ENCODE measurements at regions not wholly inside any gene's neighbourhood (a gene's known extent, or its start where the extent isn't known, plus 50 kb on each side); places are given as distances from the start of the nearest gene placed in this dataset.

- Histone ChIP-seq H2BK15ac (ENCODE audit: low read length) (no peak overlapping the region), H3K27ac (replicated peaks; ENCODE audit: low read length) (no peak overlapping the region), H3K4me1 (ENCODE audit: control insufficient read depth in 2 of 2, insufficient read depth in 1 of 2, low read depth in 1 of 2, low read length in 2 of 2) (no peaks in the 10 kb centered on the region), H3K27me3 (ENCODE audit: control insufficient read depth in 3 of 3, insufficient read depth in 3 of 3, low read depth in 1 of 3, low read length in 3 of 3) (no peaks in the 10 kb centered on the region), H3K36me3 (replicated peaks in 1 of 2; ENCODE audit: control insufficient read depth in 2 of 2, insufficient read depth in 2 of 2, low read length in 2 of 2) (no peaks in the 10 kb centered on the region), H3K79me1 (ENCODE audit: low read depth, low read length) (no peaks in the 10 kb centered on the region), H4K8ac (ENCODE audit: low read depth, low read length) (no peak overlapping the region), H2BK5ac (ENCODE audit: low read length) (no peak overlapping the region), H2AFZ (ENCODE audit: low read length) (no peak overlapping the region), H3K18ac (ENCODE audit: low read length) (no peak overlapping the region), H3K14ac (ENCODE audit: low read length) (no peak overlapping the region), H4K91ac (ENCODE audit: low read depth, low read length, poor library complexity) (no peak overlapping the region), H3K9me3 (replicated peaks in 1 of 2; ENCODE audit: control insufficient read depth in 2 of 2, insufficient read depth in 1 of 2, low read depth in 1 of 2, low read length in 2 of 2) (peaks cover 0 to 5% of the 10 kb centered on the region in 2 donors), H2BK12ac (ENCODE audit: low read length) (no peak overlapping the region), H3K4me3 (ENCODE audit: low read length in 2 of 2) (no peak overlapping the region), H3K23ac (ENCODE audit: low read depth, low read length, poor library complexity) (no peak overlapping the region), H2BK120ac (ENCODE audit: low read depth, low read length) (no peak overlapping the region), H3K9ac (ENCODE audit: low read depth, low read length, poor library complexity) (no peak overlapping the region), H2AK5ac (ENCODE audit: low read depth, low read length) (no peak overlapping the region), H3K4me2 (ENCODE audit: insufficient read depth, low read length, poor library complexity, severe bottlenecking) (no peak overlapping the region), H3K4ac (ENCODE audit: low read length) (no peak overlapping the region)
- no CpG with 5 or more reads among the region's 5 CpGs for WGBS, 2 donors (ENCODE audit: extremely low coverage in 2 of 2, insufficient read length in 2 of 2, insufficient replicate concordance in 1 of 2)
- DNase-seq (ENCODE audit: low spot score), result no peak
Observed at GRCh38 chr9:87128844-87129493, 181.7 kb upstream of the GAS1 start.

GRCh38 chr9:87135074-87135473 is 187.8 kb upstream of the GAS1 start:
- Histone ChIP-seq H2BK5ac (ENCODE audit: low read length) (no peak overlapping the region), H3K79me1 (ENCODE audit: low read depth, low read length) (no peaks in the 10 kb centered on the region), H3K18ac (ENCODE audit: low read length) (no peak overlapping the region), H2AFZ (ENCODE audit: low read length) (no peak overlapping the region), H3K4ac (ENCODE audit: low read length) (no peak overlapping the region), H3K23ac (ENCODE audit: low read depth, low read length, poor library complexity) (no peak overlapping the region), H2AK5ac (ENCODE audit: low read depth, low read length) (no peak overlapping the region), H2BK12ac (ENCODE audit: low read length) (no peak overlapping the region), H3K4me1 (ENCODE audit: control insufficient read depth in 2 of 2, insufficient read depth in 1 of 2, low read depth in 1 of 2, low read length in 2 of 2) (peaks cover 0 to 4% of the 10 kb centered on the region in 2 donors), H4K91ac (ENCODE audit: low read depth, low read length, poor library complexity) (no peak overlapping the region), H3K4me3 (ENCODE audit: low read length in 2 of 2) (no peak overlapping the region), H3K36me3 (replicated peaks in 1 of 2; ENCODE audit: control insufficient read depth in 2 of 2, insufficient read depth in 2 of 2, low read length in 2 of 2) (no peaks in the 10 kb centered on the region), H3K4me2 (ENCODE audit: insufficient read depth, low read length, poor library complexity, severe bottlenecking) (no peak overlapping the region), H3K27ac (replicated peaks; ENCODE audit: low read length) (no peak overlapping the region), H2BK120ac (ENCODE audit: low read depth, low read length) (no peak overlapping the region), H3K27me3 (ENCODE audit: control insufficient read depth in 3 of 3, insufficient read depth in 3 of 3, low read depth in 1 of 3, low read length in 3 of 3) (no peaks in the 10 kb centered on the region), H3K9ac (ENCODE audit: low read depth, low read length, poor library complexity) (no peak overlapping the region), H2BK15ac (ENCODE audit: low read length) (no peak overlapping the region), H3K9me3 (replicated peaks in 1 of 2; ENCODE audit: control insufficient read depth in 2 of 2, insufficient read depth in 1 of 2, low read depth in 1 of 2, low read length in 2 of 2) (peaks cover 0 to 5% of the 10 kb centered on the region in 2 donors), H4K8ac (ENCODE audit: low read depth, low read length) (no peak overlapping the region), H3K14ac (ENCODE audit: low read length) (no peak overlapping the region)
- DNase-seq (ENCODE audit: low spot score), result no peak
- WGBS, 2 donors (ENCODE audit: extremely low coverage in 2 of 2, insufficient read length in 2 of 2, insufficient replicate concordance in 1 of 2), result no CpG with 5 or more reads among the region's 2 CpGs

DNA sequence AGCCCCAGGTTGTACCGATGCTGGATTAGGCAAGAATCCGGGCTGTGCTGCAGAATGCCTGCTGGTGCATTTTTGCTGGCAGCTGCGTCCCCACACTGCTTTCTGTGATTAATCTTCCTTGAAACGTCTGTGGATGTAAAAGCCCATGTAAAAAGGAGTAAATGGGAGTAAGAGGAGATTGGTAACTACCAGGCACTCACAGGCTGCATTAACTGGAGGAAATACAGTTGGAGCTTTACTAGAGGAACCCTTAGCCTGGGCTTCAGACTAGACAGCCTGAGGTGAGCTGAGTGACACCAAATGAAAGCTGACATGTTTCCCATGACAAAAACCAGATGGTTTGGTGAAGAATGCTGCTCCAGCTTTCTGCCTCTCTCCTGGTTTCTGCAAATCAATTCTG is 190.4 kb upstream of the GAS1 start:
- no peak overlapping the region for H2BK12ac ChIP-seq (ENCODE audit: low read length)
- no peak overlapping the region for H2AK5ac ChIP-seq (ENCODE audit: low read depth, low read length)
- no peak overlapping the region for H3K27ac ChIP-seq (replicated peaks; ENCODE audit: low read length)
- WGBS, 2 donors (ENCODE audit: extremely low coverage in 2 of 2, insufficient read length in 2 of 2, insufficient replicate concordance in 1 of 2), result no CpG with 5 or more reads among the region's 4 CpGs
- H3K9ac ChIP-seq (ENCODE audit: low read depth, low read length, poor library complexity), result no peak overlapping the region
- H4K8ac ChIP-seq (ENCODE audit: low read depth, low read length), result no peak overlapping the region
- no peak overlapping the region for H3K18ac ChIP-seq (ENCODE audit: low read length)
- H4K91ac ChIP-seq (ENCODE audit: low read depth, low read length, poor library complexity), result no peak overlapping the region
- no peak overlapping the region for H3K4ac ChIP-seq (ENCODE audit: low read length)
- H3K79me1 ChIP-seq (ENCODE audit: low read depth, low read length), result no peaks in the 10 kb centered on the region
- no peaks in the 10 kb centered on the region for H3K36me3 ChIP-seq (replicated peaks in 1 of 2; ENCODE audit: control insufficient read depth in 2 of 2, insufficient read depth in 2 of 2, low read length in 2 of 2)
- H2BK15ac ChIP-seq (ENCODE audit: low read length), result no peak overlapping the region
- DNase-seq (ENCODE audit: low spot score), result no peak
- H2AFZ ChIP-seq (ENCODE audit: low read length), result no peak overlapping the region
- no peak overlapping the region for H3K23ac ChIP-seq (ENCODE audit: low read depth, low read length, poor library complexity)
- no peak overlapping the region for H3K4me3 ChIP-seq (ENCODE audit: low read length in 2 of 2)
- no peaks in the 10 kb centered on the region for H3K9me3 ChIP-seq (replicated peaks in 1 of 2; ENCODE audit: control insufficient read depth in 2 of 2, insufficient read depth in 1 of 2, low read depth in 1 of 2, low read length in 2 of 2)
- no peak overlapping the region for H3K14ac ChIP-seq (ENCODE audit: low read length)
- no peaks in the 10 kb centered on the region for H3K27me3 ChIP-seq (ENCODE audit: control insufficient read depth in 3 of 3, insufficient read depth in 3 of 3, low read depth in 1 of 3, low read length in 3 of 3)
- H3K4me2 ChIP-seq (ENCODE audit: insufficient read depth, low read length, poor library complexity, severe bottlenecking), result no peak overlapping the region
- peaks cover 0 to 4% of the 10 kb centered on the region in 2 donors for H3K4me1 ChIP-seq (ENCODE audit: control insufficient read depth in 2 of 2, insufficient read depth in 1 of 2, low read depth in 1 of 2, low read length in 2 of 2)
- H2BK120ac ChIP-seq (ENCODE audit: low read depth, low read length), result no peak overlapping the region
- no peak overlapping the region for H2BK5ac ChIP-seq (ENCODE audit: low read length)

- H2AK5ac ChIP-seq (ENCODE audit: low read depth, low read length), result no peak overlapping the region
- H3K18ac ChIP-seq (ENCODE audit: low read length), result no peak overlapping the region
- H3K4me1 ChIP-seq (ENCODE audit: control insufficient read depth in 2 of 2, insufficient read depth in 1 of 2, low read depth in 1 of 2, low read length in 2 of 2), result peaks cover 0 to 4% of the 10 kb centered on the region in 2 donors
- H3K4me2 ChIP-seq (ENCODE audit: insufficient read depth, low read length, poor library complexity, severe bottlenecking), result no peak overlapping the region
- H3K79me1 ChIP-seq (ENCODE audit: low read depth, low read length), result no peaks in the 10 kb centered on the region
- no peak overlapping the region for H3K4me3 ChIP-seq (ENCODE audit: low read length in 2 of 2)
- no peaks in the 10 kb centered on the region for H3K9me3 ChIP-seq (replicated peaks in 1 of 2; ENCODE audit: control insufficient read depth in 2 of 2, insufficient read depth in 1 of 2, low read depth in 1 of 2, low read length in 2 of 2)
- no peaks in the 10 kb centered on the region for H3K36me3 ChIP-seq (replicated peaks in 1 of 2; ENCODE audit: control insufficient read depth in 2 of 2, insufficient read depth in 2 of 2, low read length in 2 of 2)
- no peak overlapping the region for H2BK12ac ChIP-seq (ENCODE audit: low read length)
- no peak overlapping the region for H3K4ac ChIP-seq (ENCODE audit: low read length)
- no peak overlapping the region for H2AFZ ChIP-seq (ENCODE audit: low read length)
- H3K9ac ChIP-seq (ENCODE audit: low read depth, low read length, poor library complexity), result no peak overlapping the region
- H2BK15ac ChIP-seq (ENCODE audit: low read length), result no peak overlapping the region
- no peaks in the 10 kb centered on the region for H3K27me3 ChIP-seq (ENCODE audit: control insufficient read depth in 3 of 3, insufficient read depth in 3 of 3, low read depth in 1 of 3, low read length in 3 of 3)
- no peak overlapping the region for H3K27ac ChIP-seq (replicated peaks; ENCODE audit: low read length)
- no peak overlapping the region for H2BK5ac ChIP-seq (ENCODE audit: low read length)
- H3K23ac ChIP-seq (ENCODE audit: low read depth, low read length, poor library complexity), result no peak overlapping the region
- no peak overlapping the region for H4K91ac ChIP-seq (ENCODE audit: low read depth, low read length, poor library complexity)
- no peak overlapping the region for H3K14ac ChIP-seq (ENCODE audit: low read length)
- H2BK120ac ChIP-seq (ENCODE audit: low read depth, low read length), result no peak overlapping the region
- DNase-seq (ENCODE audit: low spot score), result no peak
- WGBS, 2 donors (ENCODE audit: extremely low coverage in 2 of 2, insufficient read length in 2 of 2, insufficient replicate concordance in 1 of 2), result no CpG with 5 or more reads among the region's 1 CpG
- H4K8ac ChIP-seq (ENCODE audit: low read depth, low read length), result no peak overlapping the region
Observed at GRCh38 chr9:87138128-87139040, 191.1 kb upstream of the GAS1 start.

Data from neuronal stem cell (in vitro differentiated cells).